ENCODE measurements at regions not wholly inside any gene's neighbourhood (a gene's known extent, or its start where the extent isn't known, plus 50 kb on each side); places are given as distances from the start of the nearest gene placed in this dataset.

DNA sequence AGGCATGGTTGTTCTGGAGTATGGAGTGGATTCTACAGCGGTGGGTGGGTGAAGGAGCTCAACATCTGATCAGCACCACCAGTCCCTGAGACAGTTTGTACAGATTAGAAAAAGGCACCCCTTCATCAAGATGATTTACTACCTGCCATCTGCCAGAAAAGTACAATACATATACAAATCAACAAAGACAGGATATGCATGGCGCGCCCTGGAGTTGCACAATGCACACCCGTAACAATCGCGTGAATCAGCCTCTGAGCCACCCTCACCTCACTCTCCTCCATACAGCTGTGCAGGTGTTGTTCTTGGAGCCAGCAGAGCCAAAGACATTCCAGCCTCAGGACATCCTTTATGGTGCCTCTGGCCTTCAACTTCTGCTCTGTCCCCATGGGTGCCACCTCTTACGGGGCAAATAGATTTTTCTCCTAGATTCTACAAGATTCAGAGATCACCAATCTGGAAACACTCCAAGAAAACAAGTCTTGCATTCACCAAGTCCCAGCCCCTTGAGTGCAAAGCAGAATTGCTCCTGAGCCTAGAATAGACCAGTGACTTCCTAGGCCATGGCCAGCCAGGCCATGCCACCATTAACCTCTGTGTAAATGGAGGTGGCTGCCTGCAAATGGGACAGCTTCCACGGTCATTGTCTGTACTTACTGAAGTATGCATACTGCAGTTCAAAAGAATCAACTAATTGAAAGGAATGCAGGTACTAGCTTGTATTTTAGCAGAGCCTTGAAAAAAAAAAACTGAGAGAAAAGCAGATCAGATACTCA, 490.9 kb downstream of the SOX6 start:
- no peaks in the 10 kb centered on the region for H3K4me1 ChIP-seq
- no peaks in the 10 kb centered on the region for H3K36me3 ChIP-seq
- DNase-seq: no peak
- H3K27ac ChIP-seq: no peak overlapping the region
- H3K27me3 ChIP-seq: no peaks in the 10 kb centered on the region
- no peak overlapping the region for H3K4me3 ChIP-seq
- TF ChIP-seq, protein P1, sequence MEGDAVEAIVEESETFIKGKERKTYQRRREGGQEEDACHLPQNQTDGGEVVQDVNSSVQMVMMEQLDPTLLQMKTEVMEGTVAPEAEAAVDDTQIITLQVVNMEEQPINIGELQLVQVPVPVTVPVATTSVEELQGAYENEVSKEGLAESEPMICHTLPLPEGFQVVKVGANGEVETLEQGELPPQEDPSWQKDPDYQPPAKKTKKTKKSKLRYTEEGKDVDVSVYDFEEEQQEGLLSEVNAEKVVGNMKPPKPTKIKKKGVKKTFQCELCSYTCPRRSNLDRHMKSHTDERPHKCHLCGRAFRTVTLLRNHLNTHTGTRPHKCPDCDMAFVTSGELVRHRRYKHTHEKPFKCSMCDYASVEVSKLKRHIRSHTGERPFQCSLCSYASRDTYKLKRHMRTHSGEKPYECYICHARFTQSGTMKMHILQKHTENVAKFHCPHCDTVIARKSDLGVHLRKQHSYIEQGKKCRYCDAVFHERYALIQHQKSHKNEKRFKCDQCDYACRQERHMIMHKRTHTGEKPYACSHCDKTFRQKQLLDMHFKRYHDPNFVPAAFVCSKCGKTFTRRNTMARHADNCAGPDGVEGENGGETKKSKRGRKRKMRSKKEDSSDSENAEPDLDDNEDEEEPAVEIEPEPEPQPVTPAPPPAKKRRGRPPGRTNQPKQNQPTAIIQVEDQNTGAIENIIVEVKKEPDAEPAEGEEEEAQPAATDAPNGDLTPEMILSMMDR (IDR thresholded peaks at IDR 0.05): no peak
- no peak for TF ChIP-seq POLR2A (IDR thresholded peaks at IDR 0.05)
- no peaks in the 10 kb centered on the region for H3K9me3 ChIP-seq

DNA sequence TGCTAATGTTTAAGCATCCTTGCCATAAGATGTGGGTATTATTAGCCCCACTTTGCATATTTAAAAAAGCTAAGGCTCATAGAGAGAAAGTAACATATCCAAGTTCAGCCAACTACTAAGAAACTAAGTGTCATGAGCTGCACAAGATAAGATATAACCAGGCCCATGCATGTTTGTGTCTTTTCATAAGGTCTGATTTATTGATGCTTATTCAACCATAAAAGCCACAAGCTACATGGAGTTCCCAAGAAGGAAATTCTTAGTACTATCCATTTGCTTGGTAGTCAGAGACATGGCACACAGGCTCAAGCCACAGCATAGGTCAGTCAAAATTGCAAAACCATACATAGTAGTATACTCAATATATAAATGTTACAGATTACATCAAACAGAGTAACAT, 488.5 kb downstream of the SOX6 start:
- Histone ChIP-seq H3K9me3 (no peaks in the 10 kb centered on the region), H3K4me1 (no peaks in the 10 kb centered on the region), H3K4me3 (no peak overlapping the region), H3K27me3 (no peaks in the 10 kb centered on the region), H3K27ac (no peak overlapping the region), H3K36me3 (no peaks in the 10 kb centered on the region)
- no peak for TF ChIP-seq POLR2A (IDR thresholded peaks at IDR 0.05)
- TF ChIP-seq, protein P1 (IDR thresholded peaks at IDR 0.05): no peak
- DNase-seq: no peak

DNA sequence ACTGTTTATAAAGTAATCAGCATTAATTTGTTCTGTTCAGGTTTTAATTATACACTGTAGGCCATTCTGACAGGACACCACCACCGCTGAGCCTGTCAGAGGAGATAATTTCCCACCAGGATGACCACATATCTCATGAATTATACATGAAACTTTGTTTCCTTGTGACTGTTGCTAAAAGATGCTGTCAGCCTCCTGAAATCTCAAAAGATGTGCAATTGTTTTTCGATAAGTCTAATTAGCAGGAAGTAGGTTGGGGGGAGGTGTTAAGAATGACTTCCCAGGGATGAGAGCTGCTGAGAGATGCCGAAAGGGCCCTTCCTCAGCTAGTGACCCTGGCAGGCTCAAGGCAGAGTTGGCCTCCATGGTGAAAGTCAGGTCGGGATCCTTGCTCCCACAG, 485.4 kb downstream of the SOX6 start:
- H3K27ac ChIP-seq: no peak overlapping the region
- no peaks in the 10 kb centered on the region for H3K9me3 ChIP-seq
- H3K4me3 ChIP-seq: no peak overlapping the region
- no peak for TF ChIP-seq POLR2A (IDR thresholded peaks at IDR 0.05)
- TF ChIP-seq, protein P1 (IDR thresholded peaks at IDR 0.05): no peak
- no peaks in the 10 kb centered on the region for H3K4me1 ChIP-seq
- no peaks in the 10 kb centered on the region for H3K27me3 ChIP-seq
- DNase-seq: no peak
- H3K36me3 ChIP-seq: no peaks in the 10 kb centered on the region

DNA sequence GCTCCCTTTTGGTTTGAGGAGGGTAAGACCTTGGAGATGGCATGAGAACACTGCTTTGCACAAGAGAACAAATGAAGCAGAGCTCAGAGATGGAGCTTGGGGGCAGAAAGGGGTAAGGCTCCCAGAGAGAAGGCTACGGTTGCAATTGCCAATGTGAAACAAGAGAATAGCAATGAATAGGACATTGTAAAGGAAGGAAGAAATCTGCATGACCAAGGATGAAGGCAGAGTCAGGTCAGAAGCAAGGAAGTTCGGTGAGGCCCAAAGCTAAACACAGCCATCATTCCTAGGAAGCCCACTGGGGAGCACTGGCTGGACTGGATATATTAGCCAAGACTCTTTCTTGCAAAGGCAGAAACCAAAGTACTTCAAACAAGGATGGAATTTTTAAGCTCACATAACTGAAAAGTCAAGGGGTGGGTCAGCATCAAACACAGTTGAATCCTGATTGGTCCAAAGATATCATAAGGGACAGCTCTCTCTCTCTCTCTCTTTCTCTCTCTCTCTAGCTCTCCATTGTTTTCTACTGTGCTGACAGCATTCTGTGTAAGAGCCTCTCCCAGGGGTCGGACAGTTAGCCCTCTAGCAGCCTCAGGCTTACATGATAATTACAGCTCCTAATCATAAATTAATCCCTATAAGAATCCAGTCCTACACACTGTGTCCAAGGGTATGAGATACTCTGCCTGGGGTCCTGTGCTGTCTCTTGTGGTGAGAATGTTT, 484.3 kb downstream of the SOX6 start:
- no peak for TF ChIP-seq POLR2A (IDR thresholded peaks at IDR 0.05)
- TF ChIP-seq, protein P1 (IDR thresholded peaks at IDR 0.05): no peak
- Histone ChIP-seq H3K36me3 (no peaks in the 10 kb centered on the region), H3K4me1 (no peaks in the 10 kb centered on the region), H3K4me3 (no peak overlapping the region), H3K27ac (no peak overlapping the region), H3K9me3 (no peaks in the 10 kb centered on the region), H3K27me3 (no peaks in the 10 kb centered on the region)
- no peak for DNase-seq

DNA sequence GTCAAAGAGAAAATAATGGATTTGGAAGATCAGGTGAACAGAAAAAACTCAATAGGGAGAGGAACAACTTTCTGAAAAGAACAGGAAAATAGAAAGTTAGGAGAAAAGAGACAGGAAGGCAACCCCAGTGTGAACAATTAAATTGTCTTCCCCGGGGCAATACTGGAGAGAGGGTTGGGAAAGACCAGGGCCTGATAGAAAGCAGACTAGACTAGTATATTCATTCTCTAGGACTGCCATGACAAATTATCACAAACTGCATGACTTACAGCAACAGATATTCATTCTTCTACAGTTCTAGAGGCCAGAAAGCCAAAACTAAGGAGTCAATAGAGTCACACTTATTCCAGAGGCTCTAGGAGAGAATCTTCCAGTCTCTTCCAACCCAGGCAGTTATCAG, 482.8 kb downstream of the SOX6 start:
- Histone ChIP-seq H3K9me3 (no peaks in the 10 kb centered on the region), H3K4me3 (no peak overlapping the region), H3K4me1 (no peaks in the 10 kb centered on the region), H3K27me3 (no peaks in the 10 kb centered on the region), H3K36me3 (no peaks in the 10 kb centered on the region), H3K27ac (no peak overlapping the region)
- DNase-seq: no peak
- TF ChIP-seq, protein P1 (IDR thresholded peaks at IDR 0.05): no peak
- no peak for TF ChIP-seq POLR2A (IDR thresholded peaks at IDR 0.05)
